ENCODE measurements at regions not wholly inside any gene's neighbourhood (a gene's known extent, or its start where the extent isn't known, plus 50 kb on each side); places are given as distances from the start of the nearest gene placed in this dataset.

DNA sequence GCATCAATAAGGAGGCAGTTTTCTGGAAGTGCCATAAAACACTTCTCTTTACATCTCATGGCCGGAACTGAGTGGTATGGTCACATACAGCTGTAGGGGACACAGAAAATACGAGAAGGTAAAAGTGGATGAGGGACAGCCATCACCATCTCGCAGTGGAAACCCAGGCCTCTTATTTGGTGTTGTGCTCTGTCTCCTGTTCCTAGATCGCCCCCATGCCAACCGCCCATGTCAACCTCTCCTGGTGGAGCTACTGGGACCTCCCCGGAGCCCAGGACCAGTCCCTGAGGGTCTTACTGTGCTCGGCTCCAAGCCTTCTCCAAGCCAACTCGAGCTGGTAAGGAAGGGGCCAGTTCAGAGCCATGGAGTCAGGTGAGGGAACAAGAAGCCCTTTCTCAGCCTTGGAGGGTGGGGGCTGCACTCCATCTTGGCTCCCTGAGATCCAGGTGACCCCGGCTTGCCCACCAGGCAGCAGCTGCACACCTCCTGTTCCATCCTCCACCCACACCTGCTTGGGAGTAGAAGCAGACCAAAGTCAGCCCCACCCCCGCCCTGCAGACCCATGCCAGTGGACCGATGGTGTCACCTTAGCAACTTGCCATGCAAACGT lies 149.0 kb upstream of the CST7 start:
- Mint-ChIP-seq H3K36me3 (ENCODE audit: unreplicated experiment) (no peaks in the 10 kb centered on the region), H3K4me3 (ENCODE audit: unreplicated experiment) (no peak overlapping the region), H3K27me3 (ENCODE audit: unreplicated experiment) (peaks cover 4% of the 10 kb centered on the region), H3K27ac (ENCODE audit: unreplicated experiment) (no peak overlapping the region), H3K9me3 (ENCODE audit: unreplicated experiment) (no peaks in the 10 kb centered on the region), H3K4me1 (ENCODE audit: low read depth, unreplicated experiment) (no peaks in the 10 kb centered on the region)
- no peak for DNase-seq
- TF ChIP-seq CTCF (IDR thresholded peaks at IDR 0.05; ENCODE audit: partially characterized antibody, unreplicated experiment), result no peak

- H3K36me3 Mint-ChIP-seq (ENCODE audit: unreplicated experiment), result no peaks in the 10 kb centered on the region
- DNase-seq, result no peak
- H3K4me1 Mint-ChIP-seq (ENCODE audit: low read depth, unreplicated experiment), result no peaks in the 10 kb centered on the region
- no peak overlapping the region for H3K27ac Mint-ChIP-seq (ENCODE audit: unreplicated experiment)
- no peak overlapping the region for H3K4me3 Mint-ChIP-seq (ENCODE audit: unreplicated experiment)
- no peaks in the 10 kb centered on the region for H3K9me3 Mint-ChIP-seq (ENCODE audit: unreplicated experiment)
- TF ChIP-seq CTCF (IDR thresholded peaks at IDR 0.05; ENCODE audit: partially characterized antibody, unreplicated experiment), result no peak
- H3K27me3 Mint-ChIP-seq (ENCODE audit: unreplicated experiment), result peaks cover 4% of the 10 kb centered on the region
These were observed 146.7 kb upstream of the CST7 start for GRCh38 chr20:24802286-24802820.

GRCh38 chr20:24804481-24805206 lies 144.4 kb upstream of the CST7 start:
- DNase-seq, result no peak
- Mint-ChIP-seq H3K27ac (ENCODE audit: unreplicated experiment) (no peak overlapping the region), H3K27me3 (ENCODE audit: unreplicated experiment) (peaks cover 11% of the 10 kb centered on the region), H3K4me3 (ENCODE audit: unreplicated experiment) (no peak overlapping the region), H3K9me3 (ENCODE audit: unreplicated experiment) (no peaks in the 10 kb centered on the region), H3K4me1 (ENCODE audit: low read depth, unreplicated experiment) (no peaks in the 10 kb centered on the region), H3K36me3 (ENCODE audit: unreplicated experiment) (no peaks in the 10 kb centered on the region)
- no peak for TF ChIP-seq CTCF (IDR thresholded peaks at IDR 0.05; ENCODE audit: partially characterized antibody, unreplicated experiment)

DNA sequence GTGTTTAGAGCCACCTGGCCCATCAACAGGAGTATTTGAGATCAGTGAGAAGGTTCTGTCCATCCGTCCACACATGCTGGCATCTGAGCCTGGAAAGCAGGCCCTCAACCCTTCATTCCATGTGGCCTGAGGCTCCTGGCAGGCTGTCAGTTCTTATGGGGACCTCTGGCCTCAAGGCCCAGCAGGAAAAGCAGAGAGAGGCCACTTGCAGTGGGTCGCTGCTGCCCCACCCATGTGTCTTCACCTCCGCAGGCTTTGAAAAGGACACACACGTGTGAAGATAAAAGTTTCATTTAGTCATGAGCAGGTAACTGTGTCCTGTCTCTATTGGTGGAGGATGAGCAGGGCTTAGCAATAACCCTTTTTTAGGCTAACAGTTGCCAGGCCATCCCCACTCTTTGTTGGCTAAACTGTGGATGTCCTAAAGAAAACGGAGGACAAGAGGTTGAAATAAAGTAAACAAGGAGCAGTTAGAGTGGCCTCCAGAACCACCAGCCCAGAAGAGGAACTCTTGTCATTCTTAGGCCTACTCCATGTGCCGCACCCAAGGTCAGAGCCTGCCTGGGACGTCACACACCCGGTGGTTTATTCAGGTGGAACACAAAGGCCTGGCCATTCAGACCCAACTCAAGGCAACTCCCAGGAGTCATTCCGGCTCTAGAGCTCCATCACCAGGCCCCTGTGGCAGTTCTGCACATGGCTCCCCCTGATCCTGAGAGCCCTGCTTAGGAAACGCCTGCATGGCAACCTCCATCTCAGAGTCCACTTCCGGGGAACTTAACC lies 143.4 kb upstream of the CST7 start:
- Mint-ChIP-seq H3K36me3 (ENCODE audit: unreplicated experiment) (no peaks in the 10 kb centered on the region), H3K9me3 (ENCODE audit: unreplicated experiment) (no peaks in the 10 kb centered on the region), H3K27ac (ENCODE audit: unreplicated experiment) (no peak overlapping the region), H3K4me1 (ENCODE audit: low read depth, unreplicated experiment) (no peaks in the 10 kb centered on the region), H3K27me3 (ENCODE audit: unreplicated experiment) (peaks cover 11% of the 10 kb centered on the region), H3K4me3 (ENCODE audit: unreplicated experiment) (no peak overlapping the region)
- TF ChIP-seq CTCF (IDR thresholded peaks at IDR 0.05; ENCODE audit: partially characterized antibody, unreplicated experiment), result no peak
- no peak for DNase-seq

Measured in glutamatergic neuron (in vitro differentiated cells).